PC-9 (cell line): ENCODE measurements at regions not wholly inside any gene's neighbourhood (a gene's known extent, or its start where the extent isn't known, plus 50 kb on each side); places are given as distances from the start of the nearest gene placed in this dataset.

Experiments used
- BruUV-seq: library from RNA; stranded (reverse); fragments of 400-500 nt; replicated peaks from 2 replicates; lab custom pipeline; 2021; lab: Mats Ljungman, UMichigan
- CTCF ChIA-PET: fragments of 300-600 bp; sonication (Branson Sonifier 250); formaldehyde crosslinking; loops from one replicate; lab custom pipeline; 2022; ENCODE audit warnings: antibody characterized with exemption; lab: Charles Lee
- POLR2A ChIA-PET: fragments of 300-600 bp; sonication (Branson Sonifier 250); formaldehyde crosslinking; loops from one replicate; lab custom pipeline; 2022; ENCODE audit warnings: antibody characterized with exemption; ENCODE audit not compliant: unreplicated experiment; lab: Charles Lee
- DNase-seq, 2 experiments: peaks; one replicate each; pipeline versions ENCODE4 v3.0.0 to v3.0.0-alpha.2; 2015 to 2022; ENCODE audit warnings: mixed read lengths in 1 of 2
- H2AFZ ChIP-seq: fragments of 200-600 bp; sonication (generic); 2 replicates; pipeline ENCODE4 v1.8.1; 2017; ENCODE audit warnings: antibody characterized with exemption
- H3F3A ChIP-seq: fragments of 200-600 bp; sonication (generic); 2 replicates; pipeline ENCODE4 v1.8.1; 2017; ENCODE audit warnings: antibody characterized with exemption, mild to moderate bottlenecking, low read depth; ENCODE audit not compliant: insufficient read depth
- H3K27ac ChIP-seq: fragments of 200-600 bp; sonication (generic); 2 replicates; pipeline ENCODE4 v1.6.1; 2016; ENCODE audit warnings: mixed run types
- H3K27me3 ChIP-seq: fragments of 200-600 bp; sonication (generic); 2 replicates; pipeline ENCODE4 v1.6.1; 2016; ENCODE audit warnings: low read depth, mixed run types; ENCODE audit not compliant: insufficient read depth
- H3K36me3 ChIP-seq: fragments of 200-600 bp; sonication (generic); 2 replicates; pipeline ENCODE4 v1.6.1; 2016; ENCODE audit warnings: low read depth, mixed run types
- H3K4me1 ChIP-seq: fragments of 200-600 bp; sonication (generic); replicated peaks from 2 replicates; pipeline ENCODE4 v1.6.1; 2016; ENCODE audit warnings: mixed run types; ENCODE audit not compliant: insufficient read depth
- H3K4me2 ChIP-seq: fragments of 200-600 bp; sonication (generic); 2 replicates; pipeline ENCODE4 v1.6.1; 2017; ENCODE audit warnings: mixed run types
- H3K4me3 ChIP-seq: fragments of 200-600 bp; sonication (generic); 2 replicates; pipeline ENCODE4 v1.6.1; 2016; ENCODE audit warnings: mixed run types
- H3K79me2 ChIP-seq: fragments of 200-600 bp; sonication (generic); 2 replicates; pipeline ENCODE4 v1.6.1; 2017; ENCODE audit warnings: low read depth, mixed run types
- H3K9me2 ChIP-seq: fragments of 200-600 bp; sonication (generic); 2 replicates; pipeline ENCODE4 v1.8.1; 2017; ENCODE audit warnings: mild to moderate bottlenecking; ENCODE audit not compliant: insufficient read depth
- H3K9me3 ChIP-seq: fragments of 200-600 bp; sonication (generic); 2 replicates; pipeline ENCODE4 v1.8.1; 2016; ENCODE audit warnings: low read depth; ENCODE audit not compliant: insufficient read depth
- H4K20me1 ChIP-seq: fragments of 200-600 bp; sonication (generic); 2 replicates; pipeline ENCODE4 v1.8.1; 2017; ENCODE audit not compliant: insufficient read depth
- CTCF ChIP-seq: fragments of 200-600 bp; sonication (generic); conservative IDR thresholded peaks from 2 replicates; pipeline ENCODE4 v1.6.1; 2017; ENCODE audit warnings: mixed run types, antibody characterized with exemption, mild to moderate bottlenecking, moderate library complexity
- EZH2 ChIP-seq: fragments of 200-600 bp; sonication (generic); IDR thresholded peaks from 2 replicates; pipeline ENCODE4 v1.8.0; 2017; ENCODE audit warnings: antibody characterized with exemption, low read depth
- intact Hi-C: fragments of 100-400 bp; cut with micrococcal nuclease; formaldehyde crosslinking; loops from one replicate; pipeline ENCODE4 v1.10.0; 2022; ENCODE audit not compliant: unreplicated experiment

- Histone ChIP-seq H3F3A (no peaks in the 10 kb centered on the region), H3K27ac (no peak overlapping the region), H3K4me2 (no peak overlapping the region), H2AFZ (no peak overlapping the region), H3K27me3 (peaks cover 74% of the 10 kb centered on the region), H3K9me2 (no peaks in the 10 kb centered on the region), H3K4me3 (no peak overlapping the region), H3K79me2 (no peaks in the 10 kb centered on the region), H3K36me3 (no peaks in the 10 kb centered on the region), H3K4me1 (no peaks in the 10 kb centered on the region), H4K20me1 (no peaks in the 10 kb centered on the region), H3K9me3 (no peaks in the 10 kb centered on the region; the same call in 1 of the 2 replicates)
- POLR2A ChIA-PET = no interaction called here
- BruUV-seq = no TSS peak
- TF ChIP-seq CTCF (no peak), EZH2 (no peak)
- DNase-seq = no peak
- intact Hi-C loops = no loop called here
- CTCF ChIA-PET = no interaction called here
Observed at GRCh38 chr7:98683514-98683913, 66.4 kb downstream of the NPTX2 start.

- intact Hi-C loops = no loop called here
- no peaks in the 10 kb centered on the region for H3F3A ChIP-seq
- no peak overlapping the region for H3K27ac ChIP-seq
- no peak overlapping the region for H3K4me3 ChIP-seq
- ChIA-PET POLR2A (no interaction called here), CTCF (no interaction called here)
- DNase-seq = no peak
- no peaks in the 10 kb centered on the region for H3K36me3 ChIP-seq
- H3K9me3 ChIP-seq = no peaks in the 10 kb centered on the region; the same call in 1 of the 2 replicates
- H3K4me2 ChIP-seq = no peak overlapping the region
- TF ChIP-seq CTCF = no peak
- TF ChIP-seq EZH2 = no peak
- no peaks in the 10 kb centered on the region for H3K4me1 ChIP-seq
- H3K9me2 ChIP-seq = no peaks in the 10 kb centered on the region
- no peaks in the 10 kb centered on the region for H4K20me1 ChIP-seq
- BruUV-seq = no TSS peak
- H2AFZ ChIP-seq = no peak overlapping the region
- no peaks in the 10 kb centered on the region for H3K79me2 ChIP-seq
- H3K27me3 ChIP-seq = peaks cover 61% of the 10 kb centered on the region
Observed at GRCh38 chr7:98685541-98685940, 68.5 kb downstream of the NPTX2 start.

GRCh38 chr7:98686466-98687080, 69.5 kb downstream of the NPTX2 start:
- TF ChIP-seq CTCF = no peak
- Histone ChIP-seq H3K9me2 (no peaks in the 10 kb centered on the region), H3K79me2 (no peaks in the 10 kb centered on the region), H3K27ac (no peak overlapping the region), H3K9me3 (no peaks in the 10 kb centered on the region; the same call in 1 of the 2 replicates), H3K36me3 (no peaks in the 10 kb centered on the region), H3K27me3 (peaks cover 53% of the 10 kb centered on the region), H3K4me1 (no peaks in the 10 kb centered on the region), H3F3A (no peaks in the 10 kb centered on the region), H3K4me3 (no peak overlapping the region), H4K20me1 (no peaks in the 10 kb centered on the region), H2AFZ (no peak overlapping the region), H3K4me2 (no peak overlapping the region)
- CTCF ChIA-PET = no interaction called here
- no TSS peak for BruUV-seq
- intact Hi-C loops = no loop called here
- no peak for DNase-seq
- POLR2A ChIA-PET = no interaction called here
